Colonic mucosa (tissue), 4 donors: ENCODE measurements at regions not wholly inside any gene's neighbourhood (a gene's known extent, or its start where the extent isn't known, plus 50 kb on each side); places are given as distances from the start of the nearest gene placed in this dataset.

ENCODE experiments used
- DNase-seq: peaks from one replicate; pipeline ENCODE4 v3.0.0-alpha.2; 2020
- H3K27ac ChIP-seq: fragments of 200-600 bp; one replicate; pipeline ENCODE4 v1.8.0; 2021
- H3K27me3 ChIP-seq: fragments of 200-600 bp; one replicate; pipeline ENCODE4 v1.8.0; 2021
- H3K36me3 ChIP-seq: fragments of 200-600 bp; one replicate; pipeline ENCODE4 v1.8.0; 2021
- H3K4me1 ChIP-seq: fragments of 200-600 bp; one replicate; pipeline ENCODE4 v1.8.0; 2021; ENCODE audit warnings: mild to moderate bottlenecking
- H3K4me3 ChIP-seq: fragments of 200-600 bp; one replicate; pipeline ENCODE4 v1.8.0; 2021
- H3K9ac ChIP-seq, 2 donors: one replicate each; pipeline ENCODE4 v1.7.0; 2013; ENCODE audit warnings: control low read depth in 2 of 2, low read depth in 2 of 2, low read length in 2 of 2
- H3K9me3 ChIP-seq: fragments of 200-600 bp; one replicate; pipeline ENCODE4 v1.8.0; 2021
- intact Hi-C: fragments of 100-400 bp; cut with DNase I; formaldehyde crosslinking; loops from one replicate; pipeline ENCODE4 v1.14.1; 2022
- TF ChIP-seq, protein P1 (sequence below): fragments of 200-600 bp; IDR thresholded peaks from one replicate; pipeline ENCODE4 v1.8.0; 2022; ENCODE audit warnings: antibody characterized with exemption, mild to moderate bottlenecking
- donor health status: healthy.
- donor health status: DM: no; HTN: no; CAD: no.
- donor health status: DM: no; HTN: no; CAD: no.

DNA sequence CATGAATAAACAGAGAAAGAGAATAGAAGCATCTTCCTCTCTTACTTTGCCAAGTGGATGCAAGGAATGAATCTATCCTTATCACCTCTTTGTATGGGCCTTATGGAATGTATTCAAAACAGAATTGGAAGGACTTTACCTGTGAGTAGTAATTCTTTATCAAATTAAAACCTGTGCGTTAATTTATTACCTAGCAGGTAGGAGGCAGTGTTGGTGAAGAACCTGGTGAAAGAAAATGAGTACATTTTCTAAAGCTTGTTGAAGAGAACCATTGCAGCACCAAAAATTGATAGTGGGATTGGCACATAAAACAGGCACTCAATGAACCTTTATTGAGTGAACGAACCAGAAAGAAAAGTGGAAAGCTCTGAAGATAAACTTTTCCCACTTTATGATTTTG, 1302.1 kb upstream of the CELF4 start:
- no peaks in the 10 kb centered on the region for H3K9me3 ChIP-seq
- no peaks in the 10 kb centered on the region for H3K36me3 ChIP-seq
- H3K4me3 ChIP-seq = no peak overlapping the region
- no peaks in the 10 kb centered on the region for H3K4me1 ChIP-seq
- no peak overlapping the region for H3K27ac ChIP-seq
- intact Hi-C loops = no loop called here
- no peaks in the 10 kb centered on the region for H3K27me3 ChIP-seq
- H3K9ac ChIP-seq = no peak overlapping the region
- TF ChIP-seq, protein P1, sequence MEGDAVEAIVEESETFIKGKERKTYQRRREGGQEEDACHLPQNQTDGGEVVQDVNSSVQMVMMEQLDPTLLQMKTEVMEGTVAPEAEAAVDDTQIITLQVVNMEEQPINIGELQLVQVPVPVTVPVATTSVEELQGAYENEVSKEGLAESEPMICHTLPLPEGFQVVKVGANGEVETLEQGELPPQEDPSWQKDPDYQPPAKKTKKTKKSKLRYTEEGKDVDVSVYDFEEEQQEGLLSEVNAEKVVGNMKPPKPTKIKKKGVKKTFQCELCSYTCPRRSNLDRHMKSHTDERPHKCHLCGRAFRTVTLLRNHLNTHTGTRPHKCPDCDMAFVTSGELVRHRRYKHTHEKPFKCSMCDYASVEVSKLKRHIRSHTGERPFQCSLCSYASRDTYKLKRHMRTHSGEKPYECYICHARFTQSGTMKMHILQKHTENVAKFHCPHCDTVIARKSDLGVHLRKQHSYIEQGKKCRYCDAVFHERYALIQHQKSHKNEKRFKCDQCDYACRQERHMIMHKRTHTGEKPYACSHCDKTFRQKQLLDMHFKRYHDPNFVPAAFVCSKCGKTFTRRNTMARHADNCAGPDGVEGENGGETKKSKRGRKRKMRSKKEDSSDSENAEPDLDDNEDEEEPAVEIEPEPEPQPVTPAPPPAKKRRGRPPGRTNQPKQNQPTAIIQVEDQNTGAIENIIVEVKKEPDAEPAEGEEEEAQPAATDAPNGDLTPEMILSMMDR = no peak
- DNase-seq = no peak

DNA sequence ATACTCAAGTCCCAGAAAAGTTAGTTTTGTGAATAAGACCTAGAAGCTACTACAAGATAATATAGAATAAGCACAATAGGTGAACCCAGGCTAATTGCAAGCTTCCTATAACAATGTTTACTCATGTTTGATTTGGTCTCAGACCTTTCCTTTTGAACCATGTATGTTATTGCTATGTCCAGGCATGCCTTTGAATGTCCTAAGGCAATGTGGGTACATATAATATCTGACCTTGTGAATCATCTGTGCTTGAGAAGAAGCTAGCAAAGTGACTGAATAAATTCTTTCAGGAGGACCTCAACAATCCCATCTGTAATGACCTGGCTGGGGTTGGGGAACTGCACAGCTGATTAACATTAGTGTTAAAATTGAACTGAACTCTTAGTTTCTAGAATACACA, 1285.9 kb upstream of the CELF4 start:
- H3K9me3 ChIP-seq = no peaks in the 10 kb centered on the region
- no peaks in the 10 kb centered on the region for H3K4me1 ChIP-seq
- no peaks in the 10 kb centered on the region for H3K36me3 ChIP-seq
- TF ChIP-seq, protein P1 = no peak
- H3K4me3 ChIP-seq = no peak overlapping the region
- H3K9ac ChIP-seq = no peak overlapping the region
- H3K27ac ChIP-seq = no peak overlapping the region
- no peaks in the 10 kb centered on the region for H3K27me3 ChIP-seq
- no peak for DNase-seq
- intact Hi-C loops = no loop called here

DNA sequence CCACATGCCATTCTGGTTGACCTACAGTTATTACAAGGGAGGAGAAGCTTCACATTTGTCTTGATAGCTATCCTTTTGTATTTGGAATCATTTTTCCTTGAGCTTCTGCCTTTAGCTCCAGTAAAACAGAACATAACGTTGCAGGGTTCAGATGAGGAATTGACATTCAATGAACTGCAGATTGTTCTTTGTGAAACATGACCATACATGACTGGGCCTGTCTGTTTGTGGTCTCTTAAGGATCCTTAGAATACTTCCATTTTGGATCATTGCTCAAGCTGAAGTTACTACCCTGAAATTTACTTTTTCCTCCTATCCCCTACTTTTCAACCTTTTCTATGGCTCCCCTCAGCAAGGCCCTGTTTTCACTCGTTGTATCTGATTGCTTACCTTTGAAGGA, 1281.7 kb upstream of the CELF4 start:
- TF ChIP-seq, protein P1 = no peak
- DNase-seq = no peak
- Histone ChIP-seq H3K4me1 (no peaks in the 10 kb centered on the region), H3K9ac (no peak overlapping the region), H3K27ac (no peak overlapping the region), H3K27me3 (no peaks in the 10 kb centered on the region), H3K9me3 (no peaks in the 10 kb centered on the region), H3K4me3 (no peak overlapping the region), H3K36me3 (no peaks in the 10 kb centered on the region)
- intact Hi-C loops = no loop called here

DNA sequence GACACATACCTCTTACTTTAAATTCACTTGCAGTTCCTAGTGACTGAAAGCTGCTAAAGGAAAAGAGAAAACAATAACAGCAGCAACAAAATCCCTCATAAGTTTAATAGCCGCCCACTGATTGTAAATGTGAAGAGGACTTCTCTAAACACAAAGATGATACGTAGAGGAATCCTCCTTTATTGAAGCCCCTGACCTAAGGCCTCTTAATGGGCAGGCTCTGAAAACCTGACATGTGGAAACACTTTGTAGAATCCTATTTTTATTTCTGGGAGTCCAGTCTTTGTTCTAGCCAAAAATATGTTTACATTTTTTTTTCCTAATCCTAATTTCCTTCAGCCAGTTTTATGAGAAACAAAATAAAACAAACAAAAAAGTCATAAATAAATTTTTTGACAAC, 1277.7 kb upstream of the CELF4 start:
- DNase-seq = no peak
- intact Hi-C loops = no loop called here
- Histone ChIP-seq H3K4me1 (no peaks in the 10 kb centered on the region), H3K27ac (no peak overlapping the region), H3K4me3 (no peak overlapping the region), H3K9me3 (no peaks in the 10 kb centered on the region), H3K27me3 (no peaks in the 10 kb centered on the region), H3K36me3 (no peaks in the 10 kb centered on the region), H3K9ac (no peak overlapping the region)
- TF ChIP-seq, protein P1 = no peak

DNA sequence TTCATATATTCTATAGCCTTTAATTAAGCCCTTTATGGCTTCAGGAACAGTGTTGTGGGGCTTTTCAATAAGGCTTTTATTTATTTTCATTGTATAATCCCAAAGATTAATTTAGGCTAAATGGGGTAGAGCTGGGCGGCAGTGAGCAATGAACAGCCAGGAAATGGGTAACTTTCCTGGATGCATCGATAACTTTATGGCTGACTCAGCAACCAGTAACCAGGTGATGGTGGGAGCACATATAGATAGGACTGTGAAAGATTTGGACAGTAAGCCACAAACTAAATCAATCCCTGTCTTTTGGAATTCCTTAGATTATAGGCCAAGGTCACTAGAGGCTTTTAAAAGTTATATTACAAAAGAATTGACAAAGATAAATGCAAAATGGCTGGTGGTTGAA, 1260.6 kb upstream of the CELF4 start:
- TF ChIP-seq, protein P1 = no peak
- Histone ChIP-seq H3K9me3 (no peaks in the 10 kb centered on the region), H3K27ac (no peak overlapping the region), H3K36me3 (no peaks in the 10 kb centered on the region), H3K9ac (no peak overlapping the region), H3K4me3 (no peak overlapping the region), H3K4me1 (no peaks in the 10 kb centered on the region), H3K27me3 (no peaks in the 10 kb centered on the region)
- intact Hi-C loops = no loop called here
- no peak for DNase-seq

DNA sequence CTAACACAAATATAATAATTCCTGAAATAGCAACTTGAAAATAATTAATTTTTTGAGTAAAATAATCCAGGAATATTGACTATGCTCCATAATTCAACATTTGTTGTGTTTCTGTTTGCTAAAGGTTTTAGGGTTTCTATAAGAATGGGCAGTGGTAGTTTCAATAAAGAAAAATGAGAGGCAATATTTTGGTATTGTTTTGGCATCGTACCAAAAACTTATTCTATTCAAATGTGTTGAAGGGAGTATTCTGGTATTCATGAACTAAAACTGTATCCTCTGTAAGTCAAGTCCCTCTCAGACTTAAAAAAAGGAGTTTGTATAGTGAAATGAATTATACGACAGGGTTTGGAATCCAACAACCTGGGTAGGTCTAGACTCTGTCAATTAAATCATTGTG, 1245.6 kb upstream of the CELF4 start:
- Histone ChIP-seq H3K4me1 (no peaks in the 10 kb centered on the region), H3K4me3 (no peak overlapping the region), H3K36me3 (no peaks in the 10 kb centered on the region), H3K9ac (no peak overlapping the region), H3K9me3 (no peaks in the 10 kb centered on the region), H3K27ac (no peak overlapping the region), H3K27me3 (no peaks in the 10 kb centered on the region)
- intact Hi-C loops = no loop called here
- DNase-seq = no peak
- TF ChIP-seq, protein P1 = no peak
